ENCODE measurements at regions not wholly inside any gene's neighbourhood (a gene's known extent, or its start where the extent isn't known, plus 50 kb on each side); places are given as distances from the start of the nearest gene placed in this dataset.

DNA sequence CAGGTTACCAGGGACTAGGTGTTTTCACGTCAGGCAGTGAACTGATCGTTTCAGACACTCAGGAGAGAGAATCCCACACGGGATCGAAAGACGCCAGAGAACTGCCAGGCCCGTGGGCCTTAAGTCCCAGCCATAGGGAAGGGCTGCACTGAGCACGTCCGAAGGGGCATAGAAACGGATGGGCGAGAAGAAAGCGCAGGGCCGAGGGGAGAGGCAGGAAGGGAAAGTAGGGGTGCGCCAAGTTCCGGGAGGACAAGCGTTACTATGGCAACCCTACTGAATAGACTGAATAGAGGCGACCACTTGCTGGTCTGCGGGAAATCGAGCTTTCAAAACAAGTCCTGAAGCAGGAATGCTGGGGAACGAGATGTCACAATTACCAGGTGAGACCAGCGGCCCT, 421.3 kb upstream of the NUPR2 start (continued):
- TF ChIP-seq POLR2AphosphoS2 (IDR thresholded peaks at IDR 0.05; ENCODE audit: low read depth, low read length), result no peak
- no peak for TF ChIP-seq CTCF (IDR thresholded peaks at IDR 0.05 in 2 of 3, conservative IDR thresholded peaks at IDR 0.05 in 1 of 3; ENCODE audit: control insufficient read depth in 2 of 3, extremely low read depth in 1 of 3, insufficient read depth in 1 of 3, low read depth in 3 of 3, low read length in 3 of 3)
- no peak for TF ChIP-seq ZBTB33 (IDR thresholded peaks at IDR 0.05)
- no peak for TF ChIP-seq BCLAF1 (IDR thresholded peaks at IDR 0.05)

GRCh38 chr7:56495165-56495564, 378.9 kb upstream of the NUPR2 start:
- intact Hi-C loops (cut with micrococcal nuclease; ENCODE audit: unreplicated experiment) (no loop called here), in situ Hi-C loops (cut with MboI) (no loop called here)
- Histone ChIP-seq H3K36me3 (ENCODE audit: control insufficient read depth in 2 of 2, insufficient read depth in 2 of 2, low read length in 1 of 2) (no peaks in the 10 kb centered on the region), H3K79me2 (ENCODE audit: control insufficient read depth, insufficient read depth, low read length) (no peaks in the 10 kb centered on the region), H3K27ac (ENCODE audit: control insufficient read depth, insufficient read depth) (no peak overlapping the region), H3K4me1 (ENCODE audit: control insufficient read depth, insufficient read depth, low read length) (no peaks in the 10 kb centered on the region), H3K9me3 (replicated peaks; ENCODE audit: control insufficient read depth, insufficient read depth, low read length) (no peaks in the 10 kb centered on the region; the same call in 2 of the 3 replicates), H3K9ac (ENCODE audit: control insufficient read depth, insufficient read depth, low read length) (no peak overlapping the region), H3K27me3 (replicated peaks in 1 of 2; ENCODE audit: control insufficient read depth in 2 of 2, insufficient read depth in 2 of 2, low read length in 1 of 2) (no peaks in the 10 kb centered on the region), H3K4me3 (no peak overlapping the region), H4K20me1 (ENCODE audit: control insufficient read depth, insufficient read depth) (no peaks in the 10 kb centered on the region), H2AFZ (ENCODE audit: control insufficient read depth, low read depth, low read length) (no peak overlapping the region), H3K4me2 (ENCODE audit: control insufficient read depth, insufficient read depth) (no peak overlapping the region)
- POLR2A ChIA-PET, result no interaction called here
- RAD21 ChIA-PET (ENCODE audit: unreplicated experiment), result no interaction called here
- WGBS (ENCODE audit: insufficient coverage, insufficient replicate concordance, low lambda C conversion rate, missing lambda C conversion rate), result 0% methylated on average over 3 of the region's 3 CpGs
- no peak for ATAC-seq
- DNase-seq (ENCODE audit: low read depth, low spot score), result no peak
- SMC1A ChIA-PET (ENCODE audit: uncharacterized antibody, unreplicated experiment), result no interaction called here
- no peak for FAIRE-seq
- BruUV-seq (replicated peaks), result no TSS peak
- CTCF ChIA-PET, result no interaction called here
- TF ChIP-seq MYB (IDR thresholded peaks at IDR 0.05; ENCODE audit: borderline replicate concordance, low read depth, low read length) (no peak), BMI1 (IDR thresholded peaks at IDR 0.05; ENCODE audit: borderline replicate concordance) (no peak), CBFB (IDR thresholded peaks at IDR 0.05; ENCODE audit: low read depth) (no peak), BHLHE40 (IDR thresholded peaks at IDR 0.05; ENCODE audit: borderline replicate concordance in 1 of 2, low read depth in 2 of 2, low read length in 1 of 2) (no peak), KLF5 (IDR thresholded peaks at IDR 0.05; ENCODE audit: partially characterized antibody) (no peak)
- TF ChIP-seq, protein P1, sequence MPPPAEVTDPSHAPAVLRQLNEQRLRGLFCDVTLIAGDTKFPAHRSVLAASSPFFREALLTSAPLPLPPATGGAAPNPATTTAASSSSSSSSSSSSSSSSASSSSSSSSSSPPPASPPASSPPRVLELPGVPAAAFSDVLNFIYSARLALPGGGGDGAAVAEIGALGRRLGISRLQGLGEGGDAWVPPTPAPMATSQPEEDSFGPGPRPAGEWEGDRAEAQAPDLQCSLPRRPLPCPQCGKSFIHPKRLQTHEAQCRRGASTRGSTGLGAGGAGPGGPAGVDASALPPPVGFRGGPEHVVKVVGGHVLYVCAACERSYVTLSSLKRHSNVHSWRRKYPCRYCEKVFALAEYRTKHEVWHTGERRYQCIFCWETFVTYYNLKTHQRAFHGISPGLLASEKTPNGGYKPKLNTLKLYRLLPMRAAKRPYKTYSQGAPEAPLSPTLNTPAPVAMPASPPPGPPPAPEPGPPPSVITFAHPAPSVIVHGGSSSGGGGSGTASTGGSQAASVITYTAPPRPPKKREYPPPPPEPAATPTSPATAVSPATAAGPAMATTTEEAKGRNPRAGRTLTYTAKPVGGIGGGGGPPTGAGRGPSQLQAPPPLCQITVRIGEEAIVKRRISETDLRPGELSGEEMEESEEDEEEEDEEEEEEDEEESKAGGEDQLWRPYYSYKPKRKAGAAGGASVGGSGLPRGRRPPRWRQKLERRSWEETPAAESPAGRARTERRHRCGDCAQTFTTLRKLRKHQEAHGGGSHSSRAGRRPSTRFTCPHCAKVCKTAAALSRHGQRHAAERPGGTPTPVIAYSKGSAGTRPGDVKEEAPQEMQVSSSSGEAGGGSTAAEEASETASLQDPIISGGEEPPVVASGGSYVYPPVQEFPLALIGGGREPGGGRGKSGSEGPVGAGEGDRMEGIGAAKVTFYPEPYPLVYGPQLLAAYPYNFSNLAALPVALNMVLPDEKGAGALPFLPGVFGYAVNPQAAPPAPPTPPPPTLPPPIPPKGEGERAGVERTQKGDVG (CRISPR knock-in tag; IDR thresholded peaks at IDR 0.05), result no peak
- TF ChIP-seq, protein P2, sequence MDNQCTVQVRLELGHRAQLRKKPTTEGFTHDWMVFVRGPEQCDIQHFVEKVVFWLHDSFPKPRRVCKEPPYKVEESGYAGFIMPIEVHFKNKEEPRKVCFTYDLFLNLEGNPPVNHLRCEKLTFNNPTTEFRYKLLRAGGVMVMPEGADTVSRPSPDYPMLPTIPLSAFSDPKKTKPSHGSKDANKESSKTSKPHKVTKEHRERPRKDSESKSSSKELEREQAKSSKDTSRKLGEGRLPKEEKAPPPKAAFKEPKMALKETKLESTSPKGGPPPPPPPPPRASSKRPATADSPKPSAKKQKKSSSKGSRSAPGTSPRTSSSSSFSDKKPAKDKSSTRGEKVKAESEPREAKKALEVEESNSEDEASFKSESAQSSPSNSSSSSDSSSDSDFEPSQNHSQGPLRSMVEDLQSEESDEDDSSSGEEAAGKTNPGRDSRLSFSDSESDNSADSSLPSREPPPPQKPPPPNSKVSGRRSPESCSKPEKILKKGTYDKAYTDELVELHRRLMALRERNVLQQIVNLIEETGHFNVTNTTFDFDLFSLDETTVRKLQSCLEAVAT (IDR thresholded peaks at IDR 0.05), result no peak

Data from GM12878 (cell line).